OCI-LY1 (cell line): ENCODE measurements at regions not wholly inside any gene's neighbourhood (a gene's known extent, or its start where the extent isn't known, plus 50 kb on each side); places are given as distances from the start of the nearest gene placed in this dataset.

Experiments used
- H2AFZ ChIP-seq: fragments of 200-600 bp; sonication (generic), shearing (Covaris generic); 2 replicates; pipeline ENCODE4 v1.6.0; 2014; ENCODE audit warnings: antibody characterized with exemption, mild to moderate bottlenecking, low read length
- H3F3A ChIP-seq: fragments of 200-600 bp; sonication (generic), shearing (Covaris generic); 2 replicates; pipeline ENCODE4 v1.6.0; 2014; ENCODE audit warnings: mild to moderate bottlenecking, antibody characterized with exemption, low read length, moderate library complexity; ENCODE audit not compliant: insufficient read depth
- H3K27ac ChIP-seq: fragments of 200-600 bp; sonication (generic); 2 replicates; pipeline ENCODE4 v1.5.1; 2014; ENCODE audit warnings: low read length, mixed run types, mild to moderate bottlenecking, low read depth; ENCODE audit not compliant: poor library complexity, severe bottlenecking
- H3K27me3 ChIP-seq: fragments of 200-600 bp; sonication (generic); 2 replicates; pipeline ENCODE4 v1.6.0; 2014; ENCODE audit warnings: antibody characterized with exemption, mild to moderate bottlenecking, low read length, moderate library complexity; ENCODE audit not compliant: insufficient read depth
- H3K36me3 ChIP-seq: fragments of 200-600 bp; sonication (generic); 2 replicates; pipeline ENCODE4 v1.6.1; 2014; ENCODE audit warnings: mild to moderate bottlenecking, antibody characterized with exemption, low read length, moderate library complexity, mixed read lengths; ENCODE audit not compliant: insufficient read depth
- H3K4me1 ChIP-seq: fragments of 200-600 bp; sonication (generic); 2 replicates; pipeline ENCODE4 v1.5.1; 2014; ENCODE audit warnings: mild to moderate bottlenecking, low read length, moderate library complexity; ENCODE audit not compliant: insufficient read depth, severe bottlenecking
- H3K4me2 ChIP-seq: fragments of 200-600 bp; sonication (generic), shearing (Covaris generic); 2 replicates; pipeline ENCODE4 v1.6.1; 2014; ENCODE audit warnings: low read length
- H3K4me3 ChIP-seq: fragments of 200-600 bp; sonication (generic); 2 replicates; pipeline ENCODE4 v1.5.1; 2014; ENCODE audit warnings: low read length, low read depth, mild to moderate bottlenecking, mixed read lengths; ENCODE audit not compliant: poor library complexity, severe bottlenecking
- H3K79me2 ChIP-seq: fragments of 200-600 bp; shearing (Covaris generic); 2 replicates; pipeline ENCODE4 v1.6.1; 2016; ENCODE audit warnings: mixed run types, low read length, mixed read lengths; ENCODE audit not compliant: insufficient read depth
- H3K9ac ChIP-seq: fragments of 200-600 bp; sonication (generic), shearing (Covaris generic); 2 replicates; pipeline ENCODE4 v1.6.1; 2014; ENCODE audit warnings: mild to moderate bottlenecking, low read length, mixed read lengths
- H3K9me2 ChIP-seq: fragments of 200-600 bp; sonication (generic), shearing (Covaris generic); 2 replicates; pipeline ENCODE4 v1.6.1; 2014; ENCODE audit warnings: low read depth, mild to moderate bottlenecking, low read length, mixed read lengths
- H3K9me3 ChIP-seq: fragments of 200-600 bp; shearing (Covaris generic); 2 replicates; pipeline ENCODE4 v1.6.1; 2014; ENCODE audit warnings: low read length, mixed read lengths
- H4K20me1 ChIP-seq: fragments of 200-600 bp; sonication (generic), shearing (Covaris generic); 2 replicates; pipeline ENCODE4 v1.6.0; 2016; ENCODE audit warnings: mild to moderate bottlenecking, low read length; ENCODE audit not compliant: insufficient read depth
- EZH2 ChIP-seq: fragments of 200-600 bp; sonication (generic), shearing (Covaris generic); IDR thresholded peaks from 2 replicates; pipeline ENCODE4 v1.8.0; 2017; ENCODE audit warnings: borderline replicate concordance, mixed run types, mild to moderate bottlenecking, antibody characterized with exemption, low read length, moderate library complexity, mixed read lengths
- TF ChIP-seq, protein P1 (sequence below): fragments of 200-600 bp; sonication (generic), shearing (Covaris generic); IDR thresholded peaks from 2 replicates; pipeline ENCODE4 v1.5.1; 2017; ENCODE audit warnings: mild to moderate bottlenecking, antibody characterized with exemption, low read length, moderate library complexity, mixed read lengths

DNA sequence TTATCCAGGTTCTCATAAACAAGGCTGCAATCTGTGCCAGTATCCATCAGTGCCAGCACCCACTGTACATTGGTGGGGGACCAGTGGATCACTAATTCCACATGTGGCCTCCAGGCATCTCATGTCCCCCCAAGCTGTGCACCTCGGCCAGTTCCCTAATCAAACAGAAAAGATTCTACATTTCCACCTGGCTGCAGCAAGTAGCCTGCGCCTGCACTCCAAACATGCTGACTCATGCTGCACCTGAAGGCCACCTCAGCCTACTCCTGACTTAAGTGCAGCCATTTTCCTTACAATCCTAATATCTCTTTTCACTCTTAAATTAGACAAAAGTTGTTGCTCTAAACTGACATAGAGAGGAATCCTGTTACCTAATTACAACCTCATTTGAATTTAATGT is 729.4 kb upstream of the MIR17HG start:
- Histone ChIP-seq H3K27me3 (no peaks in the 10 kb centered on the region), H3K27ac (no peak overlapping the region), H3K4me3 (no peak overlapping the region), H3K79me2 (no peaks in the 10 kb centered on the region), H4K20me1 (no peaks in the 10 kb centered on the region), H3K4me1 (no peaks in the 10 kb centered on the region), H3K36me3 (no peaks in the 10 kb centered on the region), H3K9ac (no peak overlapping the region), H3K9me3 (no peaks in the 10 kb centered on the region), H3K4me2 (no peak overlapping the region), H3K9me2 (no peaks in the 10 kb centered on the region), H3F3A (no peaks in the 10 kb centered on the region), H2AFZ (no peak overlapping the region)
- no peak for TF ChIP-seq EZH2
- TF ChIP-seq, protein P1, sequence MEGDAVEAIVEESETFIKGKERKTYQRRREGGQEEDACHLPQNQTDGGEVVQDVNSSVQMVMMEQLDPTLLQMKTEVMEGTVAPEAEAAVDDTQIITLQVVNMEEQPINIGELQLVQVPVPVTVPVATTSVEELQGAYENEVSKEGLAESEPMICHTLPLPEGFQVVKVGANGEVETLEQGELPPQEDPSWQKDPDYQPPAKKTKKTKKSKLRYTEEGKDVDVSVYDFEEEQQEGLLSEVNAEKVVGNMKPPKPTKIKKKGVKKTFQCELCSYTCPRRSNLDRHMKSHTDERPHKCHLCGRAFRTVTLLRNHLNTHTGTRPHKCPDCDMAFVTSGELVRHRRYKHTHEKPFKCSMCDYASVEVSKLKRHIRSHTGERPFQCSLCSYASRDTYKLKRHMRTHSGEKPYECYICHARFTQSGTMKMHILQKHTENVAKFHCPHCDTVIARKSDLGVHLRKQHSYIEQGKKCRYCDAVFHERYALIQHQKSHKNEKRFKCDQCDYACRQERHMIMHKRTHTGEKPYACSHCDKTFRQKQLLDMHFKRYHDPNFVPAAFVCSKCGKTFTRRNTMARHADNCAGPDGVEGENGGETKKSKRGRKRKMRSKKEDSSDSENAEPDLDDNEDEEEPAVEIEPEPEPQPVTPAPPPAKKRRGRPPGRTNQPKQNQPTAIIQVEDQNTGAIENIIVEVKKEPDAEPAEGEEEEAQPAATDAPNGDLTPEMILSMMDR, result no peak

DNA sequence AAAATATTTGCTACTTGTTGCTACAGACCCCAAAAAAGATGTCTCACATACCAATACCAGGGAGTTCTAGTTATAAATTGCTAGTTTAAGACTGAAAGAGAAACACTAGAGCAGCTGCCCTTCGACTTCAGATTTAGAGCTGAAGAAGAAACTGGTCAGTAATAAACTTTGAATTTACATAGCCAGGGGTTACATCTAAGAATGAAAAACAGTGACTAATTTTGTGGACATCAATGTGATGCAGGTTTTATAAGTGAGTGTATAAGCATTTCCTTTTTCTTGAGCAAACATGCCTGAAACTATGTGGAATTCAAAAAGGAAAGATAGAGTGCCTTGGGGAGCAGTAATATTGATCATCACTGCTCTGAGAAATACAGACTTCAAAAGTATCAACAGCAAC is 724.9 kb upstream of the MIR17HG start:
- H3K9me2 ChIP-seq, result no peaks in the 10 kb centered on the region
- no peaks in the 10 kb centered on the region for H3K27me3 ChIP-seq
- H3K9ac ChIP-seq, result no peak overlapping the region
- no peak overlapping the region for H3K4me2 ChIP-seq
- TF ChIP-seq, protein P1, result no peak
- no peak for TF ChIP-seq EZH2
- H3K4me1 ChIP-seq, result no peaks in the 10 kb centered on the region
- no peak overlapping the region for H3K27ac ChIP-seq
- H3F3A ChIP-seq, result no peaks in the 10 kb centered on the region
- H3K9me3 ChIP-seq, result no peaks in the 10 kb centered on the region
- no peaks in the 10 kb centered on the region for H4K20me1 ChIP-seq
- no peaks in the 10 kb centered on the region for H3K36me3 ChIP-seq
- no peak overlapping the region for H3K4me3 ChIP-seq
- no peaks in the 10 kb centered on the region for H3K79me2 ChIP-seq
- H2AFZ ChIP-seq, result no peak overlapping the region

DNA sequence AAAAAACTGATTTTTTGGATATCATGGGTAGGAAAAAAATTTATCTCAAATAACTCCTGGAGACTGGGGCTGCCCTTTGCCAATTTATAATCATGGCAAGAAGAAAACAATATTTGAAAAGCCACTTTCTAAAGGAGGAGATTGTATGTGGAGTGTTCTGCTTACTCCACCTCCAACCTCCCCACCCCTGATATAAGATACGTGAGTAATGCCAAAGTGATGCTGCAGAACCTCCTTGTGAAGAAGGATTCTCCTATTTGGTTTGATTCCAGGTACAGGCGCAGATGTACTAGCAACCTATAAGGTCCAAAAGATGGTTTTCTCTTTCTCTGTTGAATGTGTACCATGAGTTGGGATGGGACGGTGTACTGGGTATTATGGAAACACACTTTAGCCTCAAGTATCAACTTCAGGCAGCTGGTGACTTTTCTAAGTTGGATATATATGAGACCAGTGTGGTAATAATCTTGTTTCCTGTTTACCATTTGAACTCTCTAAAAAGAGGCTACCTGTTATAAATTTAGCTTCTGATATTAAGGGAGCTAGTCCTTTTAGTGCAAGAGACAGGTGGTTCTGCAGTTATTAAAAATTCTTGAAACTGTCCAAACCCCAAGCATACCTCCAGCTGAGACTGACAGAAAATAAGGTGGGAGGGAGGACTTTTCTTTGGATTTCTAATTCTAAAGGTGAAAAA is 724.0 kb upstream of the MIR17HG start:
- TF ChIP-seq, protein P1, result no peak
- TF ChIP-seq EZH2, result no peak
- Histone ChIP-seq H3K9ac (no peak overlapping the region), H4K20me1 (no peaks in the 10 kb centered on the region), H3K27me3 (no peaks in the 10 kb centered on the region), H3K79me2 (no peaks in the 10 kb centered on the region), H3F3A (no peaks in the 10 kb centered on the region), H3K9me3 (no peaks in the 10 kb centered on the region), H3K4me2 (no peak overlapping the region), H3K36me3 (no peaks in the 10 kb centered on the region), H3K4me3 (no peak overlapping the region), H3K9me2 (no peaks in the 10 kb centered on the region), H3K4me1 (no peaks in the 10 kb centered on the region), H3K27ac (no peak overlapping the region), H2AFZ (no peak overlapping the region)
